Transverse colon (tissue), 4 donors: ENCODE measurements at regions not wholly inside any gene's neighbourhood (a gene's known extent, or its start where the extent isn't known, plus 50 kb on each side); places are given as distances from the start of the nearest gene placed in this dataset.

Source experiments
- EP300 ChIP-seq: sonication (generic); formaldehyde crosslinking; IDR thresholded peaks from one replicate; pipeline ENCODE4 v1.6.1; 2017; ENCODE audit warnings: antibody characterized with exemption, low read depth
- POLR2A ChIP-seq: fragments of 450-650 bp; IDR thresholded peaks from one replicate; pipeline ENCODE4 v1.6.1; 2016; ENCODE audit warnings: antibody characterized with exemption, mild to moderate bottlenecking, moderate library complexity
- POLR2AphosphoS5 ChIP-seq, 3 donors: sonication (generic); formaldehyde crosslinking; IDR thresholded peaks; one replicate each; pipeline ENCODE4 v1.6.1; 2016; ENCODE audit warnings: antibody characterized with exemption in 3 of 3
- TF ChIP-seq, protein P1 (sequence below), 5 experiments: fragments of 200-600 bp in 3 of 5; fragments of 450-650 bp in 2 of 5; sonication (generic) in 3 of 5; IDR thresholded peaks; 1 replicate in 2 of 5; 2 replicates in 3 of 5; pipeline ENCODE4 v1.5.1; 2016 to 2017; ENCODE audit warnings: antibody characterized with exemption in 5 of 5, inconsistent platforms in 3 of 5, mild to moderate bottlenecking in 2 of 5, moderate library complexity in 1 of 5

GRCh38 chr16:80408014-80408413 lies 132.8 kb upstream of the DYNLRB2 start:
- TF ChIP-seq, protein P1, sequence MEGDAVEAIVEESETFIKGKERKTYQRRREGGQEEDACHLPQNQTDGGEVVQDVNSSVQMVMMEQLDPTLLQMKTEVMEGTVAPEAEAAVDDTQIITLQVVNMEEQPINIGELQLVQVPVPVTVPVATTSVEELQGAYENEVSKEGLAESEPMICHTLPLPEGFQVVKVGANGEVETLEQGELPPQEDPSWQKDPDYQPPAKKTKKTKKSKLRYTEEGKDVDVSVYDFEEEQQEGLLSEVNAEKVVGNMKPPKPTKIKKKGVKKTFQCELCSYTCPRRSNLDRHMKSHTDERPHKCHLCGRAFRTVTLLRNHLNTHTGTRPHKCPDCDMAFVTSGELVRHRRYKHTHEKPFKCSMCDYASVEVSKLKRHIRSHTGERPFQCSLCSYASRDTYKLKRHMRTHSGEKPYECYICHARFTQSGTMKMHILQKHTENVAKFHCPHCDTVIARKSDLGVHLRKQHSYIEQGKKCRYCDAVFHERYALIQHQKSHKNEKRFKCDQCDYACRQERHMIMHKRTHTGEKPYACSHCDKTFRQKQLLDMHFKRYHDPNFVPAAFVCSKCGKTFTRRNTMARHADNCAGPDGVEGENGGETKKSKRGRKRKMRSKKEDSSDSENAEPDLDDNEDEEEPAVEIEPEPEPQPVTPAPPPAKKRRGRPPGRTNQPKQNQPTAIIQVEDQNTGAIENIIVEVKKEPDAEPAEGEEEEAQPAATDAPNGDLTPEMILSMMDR (IDR thresholded peaks at IDR 0.05) = no peak
- TF ChIP-seq POLR2AphosphoS5 (IDR thresholded peaks at IDR 0.05) = no peak
- no peak for TF ChIP-seq EP300
- no peak for TF ChIP-seq POLR2A
